OCI-LY7 (cell line): ENCODE measurements at regions not wholly inside any gene's neighbourhood (a gene's known extent, or its start where the extent isn't known, plus 50 kb on each side); places are given as distances from the start of the nearest gene placed in this dataset.

Experiments used
- EZH2phosphoT487 ChIP-seq: fragments of 200-600 bp; sonication (generic); IDR thresholded peaks from 2 replicates; pipeline ENCODE4 v1.6.1; 2018; ENCODE audit warnings: low read depth, borderline replicate concordance, mild to moderate bottlenecking, mixed run types, antibody characterized with exemption, low read length, moderate library complexity, mixed read lengths
- TF ChIP-seq, protein P1 (sequence below): fragments of 200-600 bp; sonication (generic); conservative IDR thresholded peaks from 2 replicates; pipeline ENCODE4 v1.5.1; 2014; ENCODE audit warnings: mild to moderate bottlenecking, antibody characterized with exemption, low read length, moderate library complexity, mixed read lengths

GRCh38 chr18:25457126-25457525 is 105.2 kb upstream of the ZNF521 start:
- TF ChIP-seq, protein P1, sequence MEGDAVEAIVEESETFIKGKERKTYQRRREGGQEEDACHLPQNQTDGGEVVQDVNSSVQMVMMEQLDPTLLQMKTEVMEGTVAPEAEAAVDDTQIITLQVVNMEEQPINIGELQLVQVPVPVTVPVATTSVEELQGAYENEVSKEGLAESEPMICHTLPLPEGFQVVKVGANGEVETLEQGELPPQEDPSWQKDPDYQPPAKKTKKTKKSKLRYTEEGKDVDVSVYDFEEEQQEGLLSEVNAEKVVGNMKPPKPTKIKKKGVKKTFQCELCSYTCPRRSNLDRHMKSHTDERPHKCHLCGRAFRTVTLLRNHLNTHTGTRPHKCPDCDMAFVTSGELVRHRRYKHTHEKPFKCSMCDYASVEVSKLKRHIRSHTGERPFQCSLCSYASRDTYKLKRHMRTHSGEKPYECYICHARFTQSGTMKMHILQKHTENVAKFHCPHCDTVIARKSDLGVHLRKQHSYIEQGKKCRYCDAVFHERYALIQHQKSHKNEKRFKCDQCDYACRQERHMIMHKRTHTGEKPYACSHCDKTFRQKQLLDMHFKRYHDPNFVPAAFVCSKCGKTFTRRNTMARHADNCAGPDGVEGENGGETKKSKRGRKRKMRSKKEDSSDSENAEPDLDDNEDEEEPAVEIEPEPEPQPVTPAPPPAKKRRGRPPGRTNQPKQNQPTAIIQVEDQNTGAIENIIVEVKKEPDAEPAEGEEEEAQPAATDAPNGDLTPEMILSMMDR = no peak
- TF ChIP-seq EZH2phosphoT487 = no peak
